H9 (cell line): ENCODE measurements at regions not wholly inside any gene's neighbourhood (a gene's known extent, or its start where the extent isn't known, plus 50 kb on each side); places are given as distances from the start of the nearest gene placed in this dataset.

Experiments used
- DNase-seq: peaks from one replicate; pipeline ENCODE4 v3.0.0-alpha.2; 2017
- H2AFZ ChIP-seq: one replicate; pipeline ENCODE4 v1.6.1; 2013; ENCODE audit warnings: mild to moderate bottlenecking, low read length, control low read depth, moderate library complexity
- H2AK5ac ChIP-seq: 2 replicates; pipeline ENCODE4 v1.6.1; 2013; ENCODE audit warnings: low read length, control low read depth, mixed read lengths; ENCODE audit not compliant: insufficient read length
- H2BK120ac ChIP-seq: one replicate; pipeline ENCODE4 v1.6.1; 2013; ENCODE audit warnings: low read depth, mild to moderate bottlenecking, low read length, control low read depth, inconsistent platforms; ENCODE audit not compliant: poor library complexity, severe bottlenecking
- H2BK12ac ChIP-seq: 2 replicates; pipeline ENCODE4 v1.6.1; 2013; ENCODE audit warnings: low read length, control low read depth, mixed read lengths, low read depth; ENCODE audit not compliant: insufficient read length
- H2BK15ac ChIP-seq: 2 replicates; pipeline ENCODE4 v1.6.1; 2013; ENCODE audit warnings: low read depth, low read length, control low read depth
- H2BK20ac ChIP-seq: one replicate; pipeline ENCODE4 v1.6.1; 2013; ENCODE audit warnings: low read depth, mild to moderate bottlenecking, low read length, control low read depth, inconsistent platforms; ENCODE audit not compliant: poor library complexity, severe bottlenecking
- H2BK5ac ChIP-seq: 2 replicates; pipeline ENCODE4 v1.6.1; 2013; ENCODE audit warnings: low read length, control low read depth, mixed read lengths; ENCODE audit not compliant: insufficient read length
- H3K14ac ChIP-seq: 2 replicates; pipeline ENCODE4 v1.6.1; 2013; ENCODE audit warnings: low read length, control low read depth; ENCODE audit not compliant: insufficient read depth
- H3K18ac ChIP-seq: 2 replicates; pipeline ENCODE4 v1.6.1; 2013; ENCODE audit warnings: low read depth, mild to moderate bottlenecking, mixed read lengths, low read length, control low read depth; ENCODE audit not compliant: insufficient read length
- H3K23ac ChIP-seq: 2 replicates; pipeline ENCODE4 v1.6.1; 2013; ENCODE audit warnings: low read length, control low read depth, mixed read lengths, low read depth; ENCODE audit not compliant: insufficient read length
- H3K23me2 ChIP-seq: 2 replicates; pipeline ENCODE4 v1.6.1; 2013; ENCODE audit warnings: low read depth, mild to moderate bottlenecking, mixed read lengths, low read length, control low read depth; ENCODE audit not compliant: insufficient read length, poor library complexity, severe bottlenecking
- H3K27ac ChIP-seq: 2 replicates; pipeline ENCODE4 v1.5.1; 2013; ENCODE audit warnings: low read length, control low read depth, mixed read lengths, low read depth; ENCODE audit not compliant: insufficient read length
- H3K27me3 ChIP-seq: 2 replicates; pipeline ENCODE4 v1.6.1; 2013; ENCODE audit warnings: low read length, control low read depth, inconsistent platforms; ENCODE audit not compliant: insufficient read depth
- H3K4ac ChIP-seq: 2 replicates; pipeline ENCODE4 v1.6.1; 2013; ENCODE audit warnings: low read depth, mild to moderate bottlenecking, control low read depth, inconsistent platforms, low read length, moderate library complexity
- H3K4me1 ChIP-seq: 2 replicates; pipeline ENCODE4 v1.6.1; 2013; ENCODE audit warnings: low read length, control low read depth, inconsistent platforms; ENCODE audit not compliant: insufficient read depth
- H3K4me2 ChIP-seq: 2 replicates; pipeline ENCODE4 v1.6.1; 2013; ENCODE audit warnings: low read length, control low read depth, mixed read lengths; ENCODE audit not compliant: insufficient read length, insufficient read depth
- H3K56ac ChIP-seq: 2 replicates; pipeline ENCODE4 v1.6.1; 2013; ENCODE audit warnings: low read depth, mild to moderate bottlenecking, mixed read lengths, low read length, control low read depth; ENCODE audit not compliant: insufficient read length
- H3K79me1 ChIP-seq: 2 replicates; pipeline ENCODE4 v1.6.1; 2013; ENCODE audit warnings: low read depth, mild to moderate bottlenecking, moderate library complexity, low read length, control low read depth, inconsistent platforms; ENCODE audit not compliant: insufficient read depth, poor library complexity, severe bottlenecking
- H3K79me2 ChIP-seq: 2 replicates; pipeline ENCODE4 v1.6.1; 2013; ENCODE audit warnings: low read length, control low read depth, inconsistent platforms; ENCODE audit not compliant: insufficient read depth
- H3K9ac ChIP-seq: 2 replicates; pipeline ENCODE4 v1.6.1; 2013; ENCODE audit warnings: low read length, control low read depth, mixed read lengths; ENCODE audit not compliant: insufficient read length; ENCODE audit errors: extremely low read depth
- H3K9me3 ChIP-seq: one replicate; pipeline ENCODE4 v1.6.1; 2013; ENCODE audit warnings: low read depth, low read length, inconsistent platforms; ENCODE audit not compliant: control insufficient read depth
- H3T11ph ChIP-seq: one replicate; pipeline ENCODE4 v1.6.1; 2013; ENCODE audit warnings: mild to moderate bottlenecking, low read length, control low read depth, inconsistent platforms
- H4K20me1 ChIP-seq: one replicate; pipeline ENCODE4 v1.6.1; 2013; ENCODE audit not compliant: control insufficient read depth, insufficient read length, insufficient read depth
- H4K5ac ChIP-seq: 2 replicates; pipeline ENCODE4 v1.6.1; 2013; ENCODE audit warnings: low read depth, mild to moderate bottlenecking, mixed read lengths, low read length, control low read depth; ENCODE audit not compliant: insufficient read length
- H4K8ac ChIP-seq: replicated peaks from 2 replicates; pipeline ENCODE4 v1.6.1; 2013; ENCODE audit warnings: low read length, control low read depth, mixed read lengths, low read depth; ENCODE audit not compliant: insufficient read length
- H4K91ac ChIP-seq: 2 replicates; pipeline ENCODE4 v1.6.1; 2013; ENCODE audit warnings: low read depth, mild to moderate bottlenecking, moderate library complexity, mixed read lengths, low read length, control low read depth; ENCODE audit not compliant: insufficient read length
- H3K27ac Mint-ChIP-seq, 3 experiments: 2 replicates in 2 of 3; 3 replicates in 1 of 3; pipeline ENCODE4 v1.8.0; 2020 to 2021; ENCODE audit warnings: mixed read lengths in 3 of 3, mild to moderate bottlenecking in 1 of 3, moderate library complexity in 1 of 3
- H3K27me3 Mint-ChIP-seq: 2 replicates; pipeline ENCODE4 v1.8.0; 2021; ENCODE audit warnings: low read depth, mild to moderate bottlenecking, moderate library complexity, mixed read lengths
- H3K36me3 Mint-ChIP-seq, 3 experiments: 2 replicates in 2 of 3; 3 replicates in 1 of 3; pipeline ENCODE4 v1.8.0; 2020 to 2021; ENCODE audit warnings: low read depth in 3 of 3, mixed read lengths in 3 of 3; ENCODE audit not compliant: insufficient read depth in 1 of 3
- H3K4me1 Mint-ChIP-seq, 2 experiments: 2 replicates each; pipeline ENCODE4 v1.8.0; 2020; ENCODE audit warnings: mixed read lengths in 2 of 2
- H3K4me3 Mint-ChIP-seq, 2 experiments: 2 replicates in 1 of 2; 3 replicates in 1 of 2; pipeline ENCODE4 v1.8.0; 2020 to 2021; ENCODE audit warnings: mild to moderate bottlenecking in 2 of 2, mixed read lengths in 2 of 2, moderate library complexity in 1 of 2
- H3K9me3 Mint-ChIP-seq, 2 experiments: 2 replicates in 1 of 2; 3 replicates in 1 of 2; pipeline ENCODE4 v1.8.0; 2020; ENCODE audit warnings: mild to moderate bottlenecking in 2 of 2, mixed read lengths in 2 of 2, moderate library complexity in 1 of 2
- WGBS: extraction: QIAGEN DNeasy Blood & Tissue Kit; methylation state at CpG from one replicate; pipeline ENCODE4 v1.1.7; 2013; ENCODE audit warnings: missing lambda C conversion rate, low lambda C conversion rate, mixed read lengths; ENCODE audit not compliant: insufficient read length; ENCODE audit errors: extremely low coverage; 5-methylcytosine and 5-hydroxymethylcytosine counted together
- TF ChIP-seq, protein P1 (sequence below): fragments of 200-600 bp; sonication (generic); conservative IDR thresholded peaks from 3 replicates; pipeline ENCODE4 v1.8.0; 2021; ENCODE audit warnings: antibody characterized with exemption, mild to moderate bottlenecking

DNA sequence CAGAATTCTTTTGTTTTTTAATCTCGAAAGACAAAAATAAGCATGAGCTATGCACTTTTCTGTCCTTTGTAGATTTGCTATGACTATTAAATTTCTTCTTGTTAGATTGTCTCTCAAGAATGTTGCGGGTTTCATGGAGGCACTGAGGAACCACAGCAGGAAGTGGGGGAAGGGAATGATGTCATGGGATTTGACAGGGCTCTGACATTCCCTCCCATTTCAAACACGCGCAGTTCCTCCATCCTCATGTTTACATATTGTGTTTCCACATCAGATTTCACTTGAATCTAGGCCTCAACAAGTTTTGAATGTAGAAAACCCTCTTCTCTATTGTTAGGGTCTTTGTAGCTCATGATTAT is 154.8 kb downstream of the PALM2AKAP2 start:
- H3K56ac ChIP-seq: no peak overlapping the region
- peaks cover 0 to 6% of the 10 kb centered on the region in 2 experiments; a peak in 1 of 4 replicates for H3K4me1 Mint-ChIP-seq
- WGBS: no CpG with 5 or more reads among the region's 4 CpGs
- no peak overlapping the region for H2AK5ac ChIP-seq
- no peak overlapping the region for H2BK12ac ChIP-seq
- H3K4me1 ChIP-seq: no peaks in the 10 kb centered on the region
- no peak overlapping the region for H3K14ac ChIP-seq
- H3K27ac Mint-ChIP-seq: no peak overlapping the region
- H4K8ac ChIP-seq: no peak overlapping the region
- no peak overlapping the region for H4K91ac ChIP-seq
- no peak overlapping the region for H3K18ac ChIP-seq
- TF ChIP-seq, protein P1, sequence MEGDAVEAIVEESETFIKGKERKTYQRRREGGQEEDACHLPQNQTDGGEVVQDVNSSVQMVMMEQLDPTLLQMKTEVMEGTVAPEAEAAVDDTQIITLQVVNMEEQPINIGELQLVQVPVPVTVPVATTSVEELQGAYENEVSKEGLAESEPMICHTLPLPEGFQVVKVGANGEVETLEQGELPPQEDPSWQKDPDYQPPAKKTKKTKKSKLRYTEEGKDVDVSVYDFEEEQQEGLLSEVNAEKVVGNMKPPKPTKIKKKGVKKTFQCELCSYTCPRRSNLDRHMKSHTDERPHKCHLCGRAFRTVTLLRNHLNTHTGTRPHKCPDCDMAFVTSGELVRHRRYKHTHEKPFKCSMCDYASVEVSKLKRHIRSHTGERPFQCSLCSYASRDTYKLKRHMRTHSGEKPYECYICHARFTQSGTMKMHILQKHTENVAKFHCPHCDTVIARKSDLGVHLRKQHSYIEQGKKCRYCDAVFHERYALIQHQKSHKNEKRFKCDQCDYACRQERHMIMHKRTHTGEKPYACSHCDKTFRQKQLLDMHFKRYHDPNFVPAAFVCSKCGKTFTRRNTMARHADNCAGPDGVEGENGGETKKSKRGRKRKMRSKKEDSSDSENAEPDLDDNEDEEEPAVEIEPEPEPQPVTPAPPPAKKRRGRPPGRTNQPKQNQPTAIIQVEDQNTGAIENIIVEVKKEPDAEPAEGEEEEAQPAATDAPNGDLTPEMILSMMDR: no peak
- H3K36me3 Mint-ChIP-seq: no peaks in the 10 kb centered on the region
- no peak overlapping the region for H3K4me2 ChIP-seq
- H2BK5ac ChIP-seq: no peak overlapping the region
- no peaks in the 10 kb centered on the region for H3K27me3 Mint-ChIP-seq
- no peak overlapping the region for H3T11ph ChIP-seq
- H2BK15ac ChIP-seq: no peak overlapping the region
- H3K9me3 ChIP-seq: no peaks in the 10 kb centered on the region
- H3K27ac ChIP-seq: no peak overlapping the region
- no peaks in the 10 kb centered on the region for H4K20me1 ChIP-seq
- H3K9ac ChIP-seq: no peak overlapping the region
- H3K23ac ChIP-seq: no peak overlapping the region
- no peak overlapping the region for H2AFZ ChIP-seq
- no peaks in the 10 kb centered on the region for H3K27me3 ChIP-seq
- no peak overlapping the region for H2BK120ac ChIP-seq
- no peaks in the 10 kb centered on the region for H3K9me3 Mint-ChIP-seq
- no peak overlapping the region for H2BK20ac ChIP-seq
- no peak overlapping the region for H3K4ac ChIP-seq
- H3K4me3 Mint-ChIP-seq: no peak overlapping the region
- H3K79me2 ChIP-seq: no peaks in the 10 kb centered on the region
- H4K5ac ChIP-seq: no peak overlapping the region
- H3K23me2 ChIP-seq: no peaks in the 10 kb centered on the region
- DNase-seq: no peak
- no peaks in the 10 kb centered on the region for H3K79me1 ChIP-seq
